ENCODE measurements at regions not wholly inside any gene's neighbourhood (a gene's known extent, or its start where the extent isn't known, plus 50 kb on each side); places are given as distances from the start of the nearest gene placed in this dataset.

DNA sequence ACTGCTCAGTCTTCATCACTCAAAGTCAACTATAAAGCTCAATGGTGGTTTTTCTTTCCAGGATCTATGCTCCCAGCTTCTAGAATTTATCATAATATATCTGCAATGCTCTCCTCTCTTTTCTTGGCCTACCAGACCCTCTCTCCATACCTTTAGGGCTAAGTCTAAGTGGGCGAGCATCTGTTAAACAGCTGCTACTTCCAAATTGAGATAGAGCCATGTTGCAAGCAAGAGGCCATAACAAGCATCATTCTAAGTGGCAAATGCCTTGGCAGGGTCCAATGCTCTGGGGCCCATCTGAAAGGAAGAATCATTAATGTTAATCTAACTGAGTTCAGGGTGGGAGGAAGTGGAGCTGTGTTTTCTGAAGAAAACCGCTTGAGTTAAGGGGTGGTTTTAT, 324.0 kb downstream of the TLR4 start (continued):
- TF ChIP-seq, protein P1, sequence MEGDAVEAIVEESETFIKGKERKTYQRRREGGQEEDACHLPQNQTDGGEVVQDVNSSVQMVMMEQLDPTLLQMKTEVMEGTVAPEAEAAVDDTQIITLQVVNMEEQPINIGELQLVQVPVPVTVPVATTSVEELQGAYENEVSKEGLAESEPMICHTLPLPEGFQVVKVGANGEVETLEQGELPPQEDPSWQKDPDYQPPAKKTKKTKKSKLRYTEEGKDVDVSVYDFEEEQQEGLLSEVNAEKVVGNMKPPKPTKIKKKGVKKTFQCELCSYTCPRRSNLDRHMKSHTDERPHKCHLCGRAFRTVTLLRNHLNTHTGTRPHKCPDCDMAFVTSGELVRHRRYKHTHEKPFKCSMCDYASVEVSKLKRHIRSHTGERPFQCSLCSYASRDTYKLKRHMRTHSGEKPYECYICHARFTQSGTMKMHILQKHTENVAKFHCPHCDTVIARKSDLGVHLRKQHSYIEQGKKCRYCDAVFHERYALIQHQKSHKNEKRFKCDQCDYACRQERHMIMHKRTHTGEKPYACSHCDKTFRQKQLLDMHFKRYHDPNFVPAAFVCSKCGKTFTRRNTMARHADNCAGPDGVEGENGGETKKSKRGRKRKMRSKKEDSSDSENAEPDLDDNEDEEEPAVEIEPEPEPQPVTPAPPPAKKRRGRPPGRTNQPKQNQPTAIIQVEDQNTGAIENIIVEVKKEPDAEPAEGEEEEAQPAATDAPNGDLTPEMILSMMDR (conservative IDR thresholded peaks at IDR 0.05; ENCODE audit: low read depth in 2 of 2), result no peak
- TF ChIP-seq, protein P2, sequence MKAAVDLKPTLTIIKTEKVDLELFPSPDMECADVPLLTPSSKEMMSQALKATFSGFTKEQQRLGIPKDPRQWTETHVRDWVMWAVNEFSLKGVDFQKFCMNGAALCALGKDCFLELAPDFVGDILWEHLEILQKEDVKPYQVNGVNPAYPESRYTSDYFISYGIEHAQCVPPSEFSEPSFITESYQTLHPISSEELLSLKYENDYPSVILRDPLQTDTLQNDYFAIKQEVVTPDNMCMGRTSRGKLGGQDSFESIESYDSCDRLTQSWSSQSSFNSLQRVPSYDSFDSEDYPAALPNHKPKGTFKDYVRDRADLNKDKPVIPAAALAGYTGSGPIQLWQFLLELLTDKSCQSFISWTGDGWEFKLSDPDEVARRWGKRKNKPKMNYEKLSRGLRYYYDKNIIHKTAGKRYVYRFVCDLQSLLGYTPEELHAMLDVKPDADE (IDR thresholded peaks at IDR 0.05), result no peak
- TF ChIP-seq ZNF114 (CRISPR knock-in tag; IDR thresholded peaks at IDR 0.05) (no peak), EZH2phosphoT487 (IDR thresholded peaks at IDR 0.05; ENCODE audit: unreplicated experiment) (no peak), ZNF331 (CRISPR knock-in tag; IDR thresholded peaks at IDR 0.05; ENCODE audit: low read depth) (no peak), POLR2AphosphoS5 (IDR thresholded peaks at IDR 0.05; ENCODE audit: low read depth) (no peak), NANOG (IDR thresholded peaks at IDR 0.05; ENCODE audit: borderline replicate concordance) (no peak), CREB1 (CRISPR knock-in tag; IDR thresholded peaks at IDR 0.05; ENCODE audit: low read depth) (no peak)

DNA sequence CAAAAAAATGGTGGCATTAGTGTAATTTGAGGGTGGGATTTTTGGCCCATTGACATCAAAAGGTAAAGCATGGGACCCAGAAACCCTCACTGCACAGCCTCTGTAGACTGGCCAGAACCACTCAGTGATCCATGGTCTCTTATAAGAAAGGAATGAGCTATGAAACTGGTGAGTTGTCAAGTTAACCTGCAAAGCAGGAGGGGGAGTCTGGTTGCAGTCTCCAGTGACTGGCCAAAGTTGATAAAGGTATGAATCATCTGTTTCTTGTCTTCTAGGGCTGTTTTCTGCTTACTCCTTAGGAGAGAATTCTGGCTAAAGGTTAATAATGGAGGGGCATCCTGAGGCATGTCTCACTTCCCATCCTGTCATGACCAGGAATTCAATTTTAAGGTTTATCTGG, 325.2 kb downstream of the TLR4 start:
- H3K79me2 ChIP-seq (replicated peaks; ENCODE audit: insufficient read depth), result no peaks in the 10 kb centered on the region
- H3K27me3 Mint-ChIP-seq (ENCODE audit: insufficient read depth, low read depth, poor library complexity), result peaks cover 1% of the 10 kb centered on the region
- H3K4me1 ChIP-seq (ENCODE audit: insufficient read depth), result no peaks in the 10 kb centered on the region
- peaks cover 7% of the 10 kb centered on the region; the same call in 1 of the 3 replicates for H3K36me3 Mint-ChIP-seq (ENCODE audit: low read depth)
- no peak for DNase-seq (ENCODE audit: low spot score)
- H3K9me3 Mint-ChIP-seq, result peaks cover 69% of the 10 kb centered on the region
- no peaks in the 10 kb centered on the region for H3K36me3 ChIP-seq (ENCODE audit: insufficient read depth)
- no peak overlapping the region for H2AFZ ChIP-seq
- peaks cover 14% of the 10 kb centered on the region; the same call in 1 of the 2 replicates for H3K9me2 ChIP-seq (ENCODE audit: insufficient read depth)
- no peaks in the 10 kb centered on the region for H3K4me1 Mint-ChIP-seq
- H3K4me3 Mint-ChIP-seq, result no peak overlapping the region
- no peaks in the 10 kb centered on the region for H4K20me1 ChIP-seq (replicated peaks; ENCODE audit: insufficient read depth)
- no peaks in the 10 kb centered on the region for H3K27me3 ChIP-seq (ENCODE audit: insufficient read depth)
- ATAC-seq, result no peak
- no peak for TF ChIP-seq ZNF114 (CRISPR knock-in tag; IDR thresholded peaks at IDR 0.05)
- no peak for TF ChIP-seq JUNB (IDR thresholded peaks at IDR 0.05; ENCODE audit: unreplicated experiment)
- TF ChIP-seq NANOG (IDR thresholded peaks at IDR 0.05; ENCODE audit: borderline replicate concordance), result no peak
- TF ChIP-seq ZNF331 (CRISPR knock-in tag; IDR thresholded peaks at IDR 0.05; ENCODE audit: low read depth), result no peak
- no peak for TF ChIP-seq CREB1 (CRISPR knock-in tag; IDR thresholded peaks at IDR 0.05; ENCODE audit: low read depth)
- TF ChIP-seq POLR2AphosphoS5 (IDR thresholded peaks at IDR 0.05; ENCODE audit: low read depth), result no peak
- TF ChIP-seq, protein P2 (IDR thresholded peaks at IDR 0.05), result no peak
- no peak for TF ChIP-seq EZH2phosphoT487 (IDR thresholded peaks at IDR 0.05; ENCODE audit: unreplicated experiment)
- no peak for TF ChIP-seq EZH2 (IDR thresholded peaks at IDR 0.05; ENCODE audit: low read depth, unreplicated experiment)
- TF ChIP-seq, protein P3, sequence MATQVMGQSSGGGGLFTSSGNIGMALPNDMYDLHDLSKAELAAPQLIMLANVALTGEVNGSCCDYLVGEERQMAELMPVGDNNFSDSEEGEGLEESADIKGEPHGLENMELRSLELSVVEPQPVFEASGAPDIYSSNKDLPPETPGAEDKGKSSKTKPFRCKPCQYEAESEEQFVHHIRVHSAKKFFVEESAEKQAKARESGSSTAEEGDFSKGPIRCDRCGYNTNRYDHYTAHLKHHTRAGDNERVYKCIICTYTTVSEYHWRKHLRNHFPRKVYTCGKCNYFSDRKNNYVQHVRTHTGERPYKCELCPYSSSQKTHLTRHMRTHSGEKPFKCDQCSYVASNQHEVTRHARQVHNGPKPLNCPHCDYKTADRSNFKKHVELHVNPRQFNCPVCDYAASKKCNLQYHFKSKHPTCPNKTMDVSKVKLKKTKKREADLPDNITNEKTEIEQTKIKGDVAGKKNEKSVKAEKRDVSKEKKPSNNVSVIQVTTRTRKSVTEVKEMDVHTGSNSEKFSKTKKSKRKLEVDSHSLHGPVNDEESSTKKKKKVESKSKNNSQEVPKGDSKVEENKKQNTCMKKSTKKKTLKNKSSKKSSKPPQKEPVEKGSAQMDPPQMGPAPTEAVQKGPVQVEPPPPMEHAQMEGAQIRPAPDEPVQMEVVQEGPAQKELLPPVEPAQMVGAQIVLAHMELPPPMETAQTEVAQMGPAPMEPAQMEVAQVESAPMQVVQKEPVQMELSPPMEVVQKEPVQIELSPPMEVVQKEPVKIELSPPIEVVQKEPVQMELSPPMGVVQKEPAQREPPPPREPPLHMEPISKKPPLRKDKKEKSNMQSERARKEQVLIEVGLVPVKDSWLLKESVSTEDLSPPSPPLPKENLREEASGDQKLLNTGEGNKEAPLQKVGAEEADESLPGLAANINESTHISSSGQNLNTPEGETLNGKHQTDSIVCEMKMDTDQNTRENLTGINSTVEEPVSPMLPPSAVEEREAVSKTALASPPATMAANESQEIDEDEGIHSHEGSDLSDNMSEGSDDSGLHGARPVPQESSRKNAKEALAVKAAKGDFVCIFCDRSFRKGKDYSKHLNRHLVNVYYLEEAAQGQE (IDR thresholded peaks at IDR 0.05; ENCODE audit: unreplicated experiment), result no peak
- H3K27ac Mint-ChIP-seq, result no peak overlapping the region
- no peak overlapping the region for H3K4me2 ChIP-seq
- no peak overlapping the region for H3K4me3 ChIP-seq
- no peaks in the 10 kb centered on the region for H3F3A ChIP-seq (replicated peaks; ENCODE audit: low read depth)
- H3K27ac ChIP-seq (ENCODE audit: low read depth), result no peak overlapping the region

Measured in GM23338 (cell line).